Gastrocnemius medialis (tissue), 4 donors: ENCODE measurements at regions not wholly inside any gene's neighbourhood (a gene's known extent, or its start where the extent isn't known, plus 50 kb on each side); places are given as distances from the start of the nearest gene placed in this dataset.

Source experiments
- ATAC-seq, 2 donors: fragments of 150-250 bp; one replicate each; pipeline ENCODE4 v1.9.1; 2016
- DNase-seq, 2 donors: peaks; one replicate each; pipeline ENCODE4 v3.0.0-alpha.2; 2019
- H3K27ac ChIP-seq, 4 donors: fragments of 200-600 bp; sonication (generic); 1 replicate in 1 of 4; 2 replicates in 3 of 4; pipeline ENCODE4 v1.5.1; 2016 to 2018; ENCODE audit warnings: mild to moderate bottlenecking in 2 of 4, moderate library complexity in 1 of 4
- H3K27me3 ChIP-seq, 3 donors: fragments of 200-600 bp; sonication (generic) in 2 of 3; 1 replicate in 1 of 3; 2 replicates in 2 of 3; pipeline versions ENCODE4 v1.5.1 to v1.6.0; 2016 to 2019; ENCODE audit warnings: mild to moderate bottlenecking in 1 of 3, moderate library complexity in 1 of 3
- H3K36me3 ChIP-seq, 2 donors: fragments of 200-600 bp; sonication (generic) in 1 of 2; one replicate each; pipeline ENCODE4 v1.5.1; 2017 to 2018
- H3K4me1 ChIP-seq, 2 donors: fragments of 200-600 bp; sonication (generic) in 1 of 2; one replicate each; pipeline ENCODE4 v1.5.1; 2016 to 2017; ENCODE audit warnings: mild to moderate bottlenecking in 2 of 2
- H3K4me3 ChIP-seq, 4 donors: fragments of 200-600 bp; sonication (generic) in 3 of 4; 1 replicate in 1 of 4; 2 replicates in 3 of 4; pipeline ENCODE4 v1.5.1; 2016 to 2019; ENCODE audit warnings: mild to moderate bottlenecking in 2 of 4
- H3K9me3 ChIP-seq, 3 donors: fragments of 200-600 bp; sonication (generic) in 2 of 3; 1 replicate in 1 of 3; 2 replicates in 2 of 3; pipeline ENCODE4 v1.5.1; 2016 to 2019
- CTCF ChIP-seq, 5 experiments: fragments of 450-650 bp in 3 of 5; fragments of 200-600 bp in 2 of 5; sonication (generic) in 2 of 5; IDR thresholded peaks in 4 of 5; conservative IDR thresholded peaks in 1 of 5; 1 replicate in 4 of 5; 2 replicates in 1 of 5; pipeline ENCODE4 v1.5.1; 2016 to 2019; ENCODE audit warnings: antibody characterized with exemption in 5 of 5, mild to moderate bottlenecking in 3 of 5, moderate library complexity in 3 of 5
- POLR2A ChIP-seq, 2 donors: fragments of 450-650 bp; IDR thresholded peaks; one replicate each; pipeline ENCODE4 v1.6.1; 2017; ENCODE audit warnings: antibody characterized with exemption in 2 of 2, mild to moderate bottlenecking in 2 of 2, moderate library complexity in 2 of 2
- in situ Hi-C, 4 donors: fragments of 200-750 bp; cut with MboI; loops; one replicate each; pipeline versions ENCODE4 v1.15.0 to v1.8.0; 2017; ENCODE audit warnings: low sequenced_read_pairs in 4 of 4
- intact Hi-C: fragments of 100-400 bp; cut with DNase I; formaldehyde crosslinking; loops from one replicate; pipeline ENCODE4 v1.15.1; 2023; ENCODE audit warnings: low total_unique reads

GRCh38 chr5:99922386-99922785 lies 612.8 kb upstream of the FAM174A start:
- in situ Hi-C loops (no loop called here), intact Hi-C loops (no loop called here)
- H3K36me3 ChIP-seq = no peaks in the 10 kb centered on the region
- no peaks in the 10 kb centered on the region for H3K4me1 ChIP-seq
- ATAC-seq (no peak), DNase-seq (no peak)
- H3K9me3 ChIP-seq = no peaks in the 10 kb centered on the region
- H3K4me3 ChIP-seq = no peak overlapping the region
- TF ChIP-seq CTCF (IDR thresholded peaks at IDR 0.05 in 4 of 5, conservative IDR thresholded peaks at IDR 0.05 in 1 of 5) (no peak), POLR2A (IDR thresholded peaks at IDR 0.05) (no peak)
- no peaks in the 10 kb centered on the region for H3K27me3 ChIP-seq
- H3K27ac ChIP-seq = no peak overlapping the region

GRCh38 chr5:99911971-99912370 lies 623.2 kb upstream of the FAM174A start:
- no peaks in the 10 kb centered on the region for H3K27me3 ChIP-seq
- TF ChIP-seq CTCF (IDR thresholded peaks at IDR 0.05 in 4 of 5, conservative IDR thresholded peaks at IDR 0.05 in 1 of 5) = no peak
- TF ChIP-seq POLR2A (IDR thresholded peaks at IDR 0.05) = no peak
- H3K4me3 ChIP-seq = no peak overlapping the region
- no peaks in the 10 kb centered on the region for H3K36me3 ChIP-seq
- DNase-seq (no peak), ATAC-seq (no peak)
- no peaks in the 10 kb centered on the region for H3K4me1 ChIP-seq
- no peaks in the 10 kb centered on the region for H3K9me3 ChIP-seq
- in situ Hi-C loops (no loop called here), intact Hi-C loops (no loop called here)
- H3K27ac ChIP-seq = no peak overlapping the region

- H3K27ac ChIP-seq = no peak overlapping the region
- no peak overlapping the region for H3K4me3 ChIP-seq
- no peak for DNase-seq
- in situ Hi-C loops (no loop called here), intact Hi-C loops (no loop called here)
- no peaks in the 10 kb centered on the region for H3K27me3 ChIP-seq
- no peaks in the 10 kb centered on the region for H3K36me3 ChIP-seq
- no peak for ATAC-seq
- TF ChIP-seq POLR2A (IDR thresholded peaks at IDR 0.05) (no peak), CTCF (IDR thresholded peaks at IDR 0.05 in 4 of 5, conservative IDR thresholded peaks at IDR 0.05 in 1 of 5) (no peak)
- no peaks in the 10 kb centered on the region for H3K4me1 ChIP-seq
- H3K9me3 ChIP-seq = no peaks in the 10 kb centered on the region
Measured at GRCh38 chr5:99906776-99907175, 628.4 kb upstream of the FAM174A start.

- Histone ChIP-seq H3K4me3 (no peak overlapping the region), H3K27me3 (no peaks in the 10 kb centered on the region), H3K9me3 (no peaks in the 10 kb centered on the region), H3K36me3 (no peaks in the 10 kb centered on the region), H3K4me1 (no peaks in the 10 kb centered on the region), H3K27ac (no peak overlapping the region)
- TF ChIP-seq POLR2A (IDR thresholded peaks at IDR 0.05) = no peak
- no peak for TF ChIP-seq CTCF (IDR thresholded peaks at IDR 0.05 in 4 of 5, conservative IDR thresholded peaks at IDR 0.05 in 1 of 5)
- intact Hi-C loops (no loop called here), in situ Hi-C loops (no loop called here)
- ATAC-seq (no peak), DNase-seq (no peak)
Measured at GRCh38 chr5:99901972-99902371, 633.2 kb upstream of the FAM174A start.

- no peaks in the 10 kb centered on the region for H3K9me3 ChIP-seq
- no peak overlapping the region for H3K27ac ChIP-seq
- no peaks in the 10 kb centered on the region for H3K27me3 ChIP-seq
- no peaks in the 10 kb centered on the region for H3K36me3 ChIP-seq
- TF ChIP-seq POLR2A (IDR thresholded peaks at IDR 0.05) (no peak), CTCF (IDR thresholded peaks at IDR 0.05 in 4 of 5, conservative IDR thresholded peaks at IDR 0.05 in 1 of 5) (no peak)
- in situ Hi-C loops (no loop called here), intact Hi-C loops (no loop called here)
- ATAC-seq (no peak), DNase-seq (no peak)
- H3K4me3 ChIP-seq = no peak overlapping the region
- no peaks in the 10 kb centered on the region for H3K4me1 ChIP-seq
Measured at GRCh38 chr5:99900302-99900852, 634.8 kb upstream of the FAM174A start.
